Suppressor macrophage treated with lipopolysaccharide for 4 hours (primary cell): ENCODE measurements at regions not wholly inside any gene's neighbourhood (a gene's known extent, or its start where the extent isn't known, plus 50 kb on each side); places are given as distances from the start of the nearest gene placed in this dataset.

Source experiments
- DNase-seq: peaks from one replicate; pipeline ENCODE4 v3.0.0-alpha.2; 2020

DNA sequence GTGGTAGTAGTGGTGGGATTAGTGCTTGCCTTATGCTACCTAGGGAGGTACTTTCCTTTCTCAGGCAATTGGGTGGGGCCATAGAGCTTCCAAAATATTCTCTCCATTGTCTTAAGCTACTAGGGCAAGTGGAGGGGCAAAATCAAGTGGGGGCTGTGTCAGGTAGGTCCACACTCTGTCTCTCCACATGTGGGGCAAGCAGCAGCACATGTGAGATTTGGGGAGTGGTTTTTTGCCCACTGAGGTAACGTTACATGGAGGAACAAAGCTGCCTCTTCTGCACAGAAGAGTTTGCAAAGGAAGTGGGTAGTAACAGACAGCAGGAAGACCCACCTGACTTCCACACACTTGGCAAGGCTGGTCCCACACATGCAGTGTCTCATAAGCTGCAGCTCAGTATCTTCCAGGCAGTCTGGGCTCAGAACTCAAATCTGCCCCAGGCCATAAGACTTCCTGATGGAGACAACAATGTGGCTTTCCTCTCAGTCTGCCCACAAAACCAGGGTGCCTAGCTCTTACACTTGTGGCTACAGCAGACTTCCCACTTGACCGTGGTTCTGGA, 1581.5 kb upstream of the PCDH20 start:
- DNase-seq, result no peak

DNA sequence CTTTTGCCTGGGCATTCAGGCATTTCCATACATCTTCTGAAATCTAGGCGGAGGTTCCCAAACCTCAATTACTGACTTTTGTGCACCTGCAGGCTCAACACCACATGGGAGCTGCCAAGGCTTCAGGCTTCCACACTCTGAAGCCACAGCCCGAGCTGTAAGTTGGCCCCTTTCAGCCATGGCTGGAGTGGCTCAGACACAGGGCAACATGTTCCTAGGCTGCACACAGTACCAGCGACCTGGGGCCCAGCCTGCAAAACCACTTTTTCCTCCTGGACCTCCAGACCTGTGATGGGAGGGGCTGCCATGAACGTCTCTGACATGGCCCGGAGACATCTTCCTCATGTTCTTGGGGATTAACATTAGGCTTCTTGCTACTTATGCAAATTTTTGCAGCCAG, 1558.2 kb upstream of the PCDH20 start:
- no peak for DNase-seq

GRCh38 chr13:62964522-62964921, 1548.9 kb upstream of the PCDH20 start:
- DNase-seq, result no peak

DNA sequence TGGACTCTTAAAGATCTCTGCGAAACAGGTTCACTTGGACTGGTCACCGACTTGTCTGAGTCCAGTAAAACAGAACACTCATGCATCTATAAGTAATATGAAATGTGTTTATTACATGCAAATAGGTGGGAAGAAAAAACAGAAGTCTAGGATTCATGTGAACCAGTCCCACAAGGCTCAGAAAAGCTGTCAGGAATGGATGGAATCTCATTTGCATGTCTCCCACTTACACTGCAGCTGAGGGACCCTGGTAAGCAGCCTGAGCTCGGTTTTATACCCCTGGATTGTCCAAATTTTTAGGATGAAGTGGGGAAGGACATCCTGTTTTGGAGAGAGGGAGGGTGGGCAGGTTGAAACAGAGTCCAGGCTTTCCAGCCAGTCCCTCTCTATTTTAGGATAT, 1545.1 kb upstream of the PCDH20 start:
- DNase-seq, result no peak

- no peak for DNase-seq
Observed at GRCh38 chr13:62933809-62934208, 1518.2 kb upstream of the PCDH20 start.

DNA sequence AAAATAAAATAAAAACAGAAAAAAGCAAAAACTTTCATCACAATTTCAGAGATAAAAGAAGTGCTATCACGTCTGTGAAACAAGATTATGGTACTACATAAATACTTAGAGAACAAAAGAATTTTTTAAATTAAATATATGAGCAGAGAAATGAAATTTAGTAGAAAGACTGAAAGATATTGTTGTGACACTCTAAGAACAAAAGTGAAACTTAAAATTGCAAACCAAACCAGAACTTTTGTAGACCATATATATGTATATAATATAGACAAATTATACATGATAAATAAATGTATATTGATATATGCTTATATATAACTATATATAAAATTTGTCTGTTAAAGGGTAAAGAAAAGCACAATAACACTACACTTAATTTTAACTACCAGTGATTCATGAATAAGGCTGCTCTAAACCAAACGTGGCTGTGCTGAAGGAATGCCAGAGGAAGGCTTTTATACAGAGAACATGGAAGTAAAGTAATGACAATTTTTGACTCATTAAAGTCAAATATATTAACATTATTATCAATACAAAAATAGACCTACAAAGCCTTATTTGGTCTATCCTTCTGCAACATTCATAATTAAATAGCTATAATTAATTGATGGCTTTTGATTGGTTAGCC, 1516.7 kb upstream of the PCDH20 start:
- DNase-seq, result no peak

GRCh38 chr13:62931853-62932252, 1516.2 kb upstream of the PCDH20 start:
- DNase-seq, result no peak

DNA sequence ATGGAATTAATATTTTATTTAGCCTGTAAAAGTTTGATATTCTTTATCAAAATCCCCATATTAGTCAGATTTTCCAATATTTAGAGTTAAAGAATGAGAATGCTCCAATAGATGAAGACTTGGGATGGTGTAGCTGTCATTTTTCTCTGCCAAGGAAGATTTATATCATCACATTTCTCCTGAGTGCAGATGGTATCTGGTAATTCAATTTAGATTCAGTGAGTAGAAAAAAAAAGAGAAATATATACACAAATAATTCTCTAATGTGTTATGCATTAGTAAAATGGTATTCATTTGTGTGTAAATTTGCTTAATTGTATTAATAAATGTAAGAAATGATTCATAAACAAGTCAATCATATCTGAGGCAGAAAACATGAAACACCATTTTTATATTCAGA, 1508.7 kb upstream of the PCDH20 start:
- DNase-seq, result no peak

- DNase-seq, result no peak
Observed at GRCh38 chr13:62920159-62920558, 1504.5 kb upstream of the PCDH20 start.

DNA sequence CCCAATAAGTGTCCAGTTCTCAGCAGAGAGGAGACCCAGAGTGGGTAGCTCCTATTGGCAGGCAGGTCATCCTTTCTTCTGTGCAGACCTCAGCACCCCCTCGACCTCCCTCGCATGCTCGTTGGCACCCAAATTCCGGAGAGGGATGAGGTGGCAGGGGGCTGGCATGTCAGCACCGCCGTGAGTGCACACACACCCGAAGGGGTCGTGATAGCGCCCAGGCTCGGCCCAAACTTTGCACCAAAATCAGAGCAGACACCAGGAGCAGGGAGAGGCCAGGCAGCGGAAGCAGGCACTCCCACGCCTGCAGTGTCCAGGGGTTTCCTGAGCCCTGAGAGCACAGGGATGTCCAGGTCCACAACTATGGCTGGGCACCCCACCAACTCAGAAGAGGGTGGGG, 1503.8 kb upstream of the PCDH20 start:
- DNase-seq, result no peak

DNA sequence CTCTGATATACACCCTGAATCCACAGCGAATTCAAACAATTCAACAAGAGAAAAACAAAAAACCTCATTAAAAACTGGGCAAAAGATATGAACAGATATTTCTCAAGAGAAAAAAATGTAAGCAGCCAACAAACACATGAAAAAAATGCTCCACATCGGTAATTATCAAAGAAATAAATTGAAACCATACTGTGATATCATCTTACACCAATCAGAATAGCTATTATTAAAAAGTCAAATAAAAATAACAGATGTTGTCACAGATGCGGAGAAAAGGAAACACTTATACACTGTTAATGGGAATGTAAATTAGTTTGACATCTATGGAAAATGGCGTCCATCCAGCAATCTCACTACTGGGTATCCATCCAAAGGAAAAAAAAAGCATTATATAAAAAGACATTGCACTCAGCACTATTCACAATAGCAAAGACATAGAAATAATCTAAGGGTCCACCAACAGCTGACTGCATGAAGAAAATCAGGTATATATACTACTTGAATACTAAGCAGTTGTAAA, 1495.0 kb upstream of the PCDH20 start:
- DNase-seq, result no peak

GRCh38 chr13:62908321-62908720, 1492.7 kb upstream of the PCDH20 start:
- DNase-seq, result no peak

DNA sequence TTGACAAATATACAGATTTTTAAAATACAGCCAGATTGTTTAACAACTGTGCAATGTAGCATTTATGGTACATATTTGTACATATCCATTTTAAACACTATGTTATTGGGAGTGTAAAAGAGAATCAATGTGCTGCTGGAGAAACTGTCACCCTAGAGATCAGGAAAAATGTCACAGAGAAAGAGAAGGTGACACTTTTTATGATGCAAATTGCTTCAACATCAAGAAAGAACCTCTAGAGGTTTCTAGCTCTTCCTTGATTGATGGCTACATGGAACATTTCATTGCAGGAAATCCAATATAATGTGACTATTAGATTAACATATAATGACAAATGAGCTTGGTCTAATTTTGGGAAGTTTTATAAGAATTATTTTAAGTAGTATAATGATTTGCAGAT, 1491.2 kb upstream of the PCDH20 start:
- DNase-seq, result no peak

DNA sequence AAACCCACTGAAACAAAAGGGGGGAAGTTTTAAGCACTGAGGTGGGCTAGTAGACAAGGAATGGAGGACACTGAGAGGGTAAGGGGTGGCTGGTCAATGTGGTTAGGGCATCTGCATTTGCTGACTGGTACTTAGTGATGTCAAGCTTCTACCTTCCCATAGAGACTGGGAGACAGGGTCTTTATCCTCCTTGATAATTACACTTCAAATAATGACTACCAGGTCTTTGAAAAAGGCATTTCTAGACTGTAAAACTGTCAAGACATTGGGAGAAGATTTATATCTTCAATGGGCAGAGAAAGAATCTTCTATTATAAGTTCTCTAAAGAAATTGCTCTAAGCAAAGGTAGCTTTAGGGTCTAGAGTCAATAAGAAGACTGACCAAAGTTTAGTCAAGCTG, 1490.8 kb upstream of the PCDH20 start:
- DNase-seq, result no peak

DNA sequence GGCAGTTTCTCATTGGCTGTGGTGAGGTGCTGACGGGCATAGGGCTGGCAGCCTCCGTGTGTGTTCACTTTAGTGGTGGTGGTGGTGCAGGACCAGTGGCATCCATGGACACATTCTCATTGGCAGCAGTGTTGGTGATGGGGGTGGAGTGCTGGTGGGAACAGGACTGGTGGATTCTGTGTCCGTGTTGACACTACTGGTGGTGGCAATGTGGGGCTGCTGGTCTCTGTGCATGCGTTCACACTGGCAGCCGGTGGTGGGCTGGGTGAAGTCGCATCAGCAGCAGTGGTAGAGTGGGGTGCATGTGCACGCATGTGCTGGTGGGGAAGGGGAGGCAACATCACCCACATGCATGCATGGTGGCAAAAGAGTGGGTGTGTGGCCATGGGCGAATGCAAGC, 1471.4 kb upstream of the PCDH20 start:
- no peak for DNase-seq

DNA sequence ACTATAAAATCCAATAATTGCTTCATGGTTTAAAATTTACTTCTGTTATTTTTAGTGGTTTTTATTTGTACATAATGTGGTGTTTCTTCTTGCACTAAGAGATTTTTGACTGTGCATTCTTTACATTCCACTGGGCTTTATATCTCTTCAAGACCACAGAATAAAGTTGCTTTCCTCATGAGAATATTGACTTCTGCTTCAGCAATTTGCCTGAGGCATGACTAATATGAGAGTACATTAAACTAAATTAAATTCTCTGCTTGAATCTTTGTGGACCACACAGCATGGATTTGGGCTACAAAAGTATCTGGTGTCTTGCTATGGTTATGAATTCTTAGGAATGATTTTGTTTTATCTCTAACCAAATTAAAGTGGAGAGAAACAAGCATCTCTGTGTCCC, 1463.4 kb upstream of the PCDH20 start:
- DNase-seq, result no peak

- no peak for DNase-seq
Observed at GRCh38 chr13:62875118-62875640, 1459.5 kb upstream of the PCDH20 start.

DNA sequence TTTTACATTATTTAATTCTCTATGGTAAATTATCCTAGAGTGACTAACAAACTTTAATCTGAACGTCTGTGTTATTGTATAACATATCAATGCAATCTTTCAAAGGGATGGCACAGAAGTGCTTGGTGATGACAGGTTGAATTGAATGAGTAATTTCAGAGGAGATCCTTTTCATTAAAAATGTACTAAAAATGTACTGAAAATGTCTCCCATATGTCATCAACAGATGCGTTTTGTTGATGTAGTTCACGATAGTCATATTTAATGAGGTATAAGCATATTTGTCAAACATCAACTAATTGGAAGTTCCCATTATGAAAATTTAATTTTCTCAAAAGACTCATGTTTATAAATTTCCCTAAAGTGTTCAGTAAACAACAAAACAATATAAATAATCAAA, 1434.7 kb upstream of the PCDH20 start:
- DNase-seq, result no peak

DNA sequence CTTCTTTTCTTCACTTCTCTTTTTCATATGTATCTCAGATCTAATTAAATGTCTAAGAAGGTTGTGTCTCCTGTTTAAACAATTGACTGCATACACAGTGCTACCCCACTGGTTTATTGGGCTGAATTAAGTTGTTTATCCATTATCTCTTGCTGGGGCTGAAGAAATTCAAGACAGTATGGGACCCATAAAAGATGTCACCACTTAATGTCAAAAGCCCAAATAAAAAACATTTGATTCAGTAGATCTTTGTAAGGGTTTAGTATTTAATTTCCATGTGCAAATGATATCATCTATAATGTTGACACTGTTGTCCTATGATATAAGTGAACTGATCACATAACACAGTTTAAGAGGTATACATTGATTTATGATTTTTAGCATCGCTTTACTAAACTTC, 1431.9 kb upstream of the PCDH20 start:
- DNase-seq, result no peak

GRCh38 chr13:62846302-62846701, 1430.7 kb upstream of the PCDH20 start:
- no peak for DNase-seq

GRCh38 chr13:62839338-62839737, 1423.7 kb upstream of the PCDH20 start:
- no peak for DNase-seq

DNA sequence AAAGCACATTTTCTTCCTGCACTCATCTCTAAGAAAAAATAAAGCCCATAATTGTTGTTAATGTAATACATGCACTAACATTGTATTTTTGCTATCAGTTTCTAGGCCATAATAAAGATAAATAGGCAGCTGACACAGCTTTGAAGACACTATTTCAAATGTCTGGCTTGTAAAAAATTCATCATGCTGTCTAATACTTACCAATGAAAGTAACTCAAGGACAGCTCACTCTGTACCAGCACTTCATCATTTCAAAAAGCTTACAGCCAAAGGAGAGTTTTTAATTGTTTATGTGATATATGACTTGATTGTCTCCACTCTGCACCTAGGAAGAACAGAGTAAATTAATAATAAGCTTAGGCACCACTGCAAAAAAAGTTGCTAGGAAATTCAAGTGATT, 1423.3 kb upstream of the PCDH20 start:
- no peak for DNase-seq

- no peak for DNase-seq
Observed at GRCh38 chr13:62837895-62838294, 1422.2 kb upstream of the PCDH20 start.

DNA sequence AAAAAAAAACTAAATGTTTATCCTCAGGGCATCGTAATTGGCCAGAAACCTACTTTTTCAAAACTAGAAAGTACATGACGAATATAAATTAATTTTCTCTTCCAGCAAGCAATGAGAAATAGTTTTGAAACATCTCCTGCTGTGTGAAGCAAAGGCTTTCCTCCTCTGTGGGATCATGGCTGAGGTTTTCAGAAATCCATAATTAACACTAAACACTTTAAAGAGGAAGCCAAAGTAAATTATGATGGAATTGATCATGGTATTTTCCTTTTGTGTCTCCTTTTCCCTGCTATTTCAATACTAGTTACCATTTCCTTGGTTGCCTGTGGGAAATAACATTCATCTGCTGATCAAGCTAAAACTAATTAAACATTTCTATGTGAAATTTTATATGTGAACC, 1413.8 kb upstream of the PCDH20 start:
- no peak for DNase-seq

- no peak for DNase-seq
Observed at GRCh38 chr13:62799931-62800436, 1384.3 kb upstream of the PCDH20 start.
